Bronchial epithelial cell (primary cell): ENCODE measurements at regions not wholly inside any gene's neighbourhood (a gene's known extent, or its start where the extent isn't known, plus 50 kb on each side); places are given as distances from the start of the nearest gene placed in this dataset.

ENCODE experiments used
- DNase-seq: peaks from one replicate; pipeline ENCODE4 v3.0.0-alpha.2; 2010; ENCODE audit warnings: low read depth
- FAIRE-seq: peaks from 2 replicates; lab custom pipeline; 2011; peaks lifted over from hg19 to GRCh38; lab: Jason Lieb, UNC
- H3K27me3 ChIP-seq: 2 replicates; pipeline ENCODE4 v1.5.1; 2011; ENCODE audit warnings: low read length; ENCODE audit not compliant: control insufficient read depth, insufficient read depth
- H3K36me3 ChIP-seq: 2 replicates; pipeline ENCODE4 v1.5.1; 2011; ENCODE audit warnings: low read length; ENCODE audit not compliant: control insufficient read depth, insufficient read depth
- H3K4me3 ChIP-seq: 2 replicates; pipeline ENCODE4 v1.5.1; 2011; ENCODE audit warnings: mild to moderate bottlenecking, low read depth, low read length, control low read depth
- TF ChIP-seq, protein P1 (sequence below): IDR thresholded peaks from 2 replicates; pipeline ENCODE4 v1.5.1; 2011; ENCODE audit warnings: mild to moderate bottlenecking, moderate library complexity, low read length, control low read depth, inconsistent platforms; ENCODE audit not compliant: insufficient read depth, severe bottlenecking

DNA sequence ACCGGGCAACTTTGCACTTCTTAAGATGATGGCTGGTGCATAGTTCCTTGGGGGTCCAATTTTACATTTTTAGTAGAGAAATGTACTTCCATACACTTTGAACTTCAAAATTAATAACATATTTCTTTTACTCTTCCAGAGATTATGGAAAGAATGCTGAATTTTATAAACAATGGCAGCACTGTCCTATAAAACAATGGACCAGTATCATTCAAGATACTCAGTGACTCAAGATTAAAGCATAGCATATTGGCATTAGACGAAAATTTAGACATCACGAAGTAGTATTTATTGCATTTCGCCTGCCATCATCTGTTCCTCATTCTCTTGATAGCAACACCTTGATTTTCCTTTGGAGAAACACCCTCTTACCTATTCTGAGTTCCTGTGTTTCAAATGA lies 118.3 kb upstream of the ATF7IP start:
- no peak overlapping the region for H3K4me3 ChIP-seq
- FAIRE-seq: no peak
- TF ChIP-seq, protein P1, sequence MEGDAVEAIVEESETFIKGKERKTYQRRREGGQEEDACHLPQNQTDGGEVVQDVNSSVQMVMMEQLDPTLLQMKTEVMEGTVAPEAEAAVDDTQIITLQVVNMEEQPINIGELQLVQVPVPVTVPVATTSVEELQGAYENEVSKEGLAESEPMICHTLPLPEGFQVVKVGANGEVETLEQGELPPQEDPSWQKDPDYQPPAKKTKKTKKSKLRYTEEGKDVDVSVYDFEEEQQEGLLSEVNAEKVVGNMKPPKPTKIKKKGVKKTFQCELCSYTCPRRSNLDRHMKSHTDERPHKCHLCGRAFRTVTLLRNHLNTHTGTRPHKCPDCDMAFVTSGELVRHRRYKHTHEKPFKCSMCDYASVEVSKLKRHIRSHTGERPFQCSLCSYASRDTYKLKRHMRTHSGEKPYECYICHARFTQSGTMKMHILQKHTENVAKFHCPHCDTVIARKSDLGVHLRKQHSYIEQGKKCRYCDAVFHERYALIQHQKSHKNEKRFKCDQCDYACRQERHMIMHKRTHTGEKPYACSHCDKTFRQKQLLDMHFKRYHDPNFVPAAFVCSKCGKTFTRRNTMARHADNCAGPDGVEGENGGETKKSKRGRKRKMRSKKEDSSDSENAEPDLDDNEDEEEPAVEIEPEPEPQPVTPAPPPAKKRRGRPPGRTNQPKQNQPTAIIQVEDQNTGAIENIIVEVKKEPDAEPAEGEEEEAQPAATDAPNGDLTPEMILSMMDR: no peak
- DNase-seq: no peak
- no peaks in the 10 kb centered on the region for H3K36me3 ChIP-seq
- no peaks in the 10 kb centered on the region for H3K27me3 ChIP-seq

DNA sequence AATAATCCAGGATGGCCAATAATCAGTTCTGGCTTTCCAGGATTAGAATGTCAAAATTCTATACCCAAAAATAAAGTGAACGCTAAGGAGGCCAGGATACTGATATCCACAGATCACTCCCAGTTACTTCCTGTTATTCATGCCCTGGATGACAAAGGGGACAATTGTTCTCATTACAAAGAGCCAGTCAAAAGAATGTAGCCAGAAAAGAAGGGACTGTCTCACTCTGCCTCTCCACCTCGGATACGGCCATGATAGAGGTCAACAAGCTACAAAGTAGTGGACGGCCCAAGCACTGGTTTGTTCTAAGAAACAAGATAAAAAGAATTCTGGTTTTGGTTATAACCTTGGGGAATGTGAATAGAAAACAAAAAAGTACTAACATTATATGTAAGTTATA lies 116.1 kb upstream of the ATF7IP start:
- DNase-seq (no peak), FAIRE-seq (no peak)
- TF ChIP-seq, protein P1: no peak
- Histone ChIP-seq H3K36me3 (no peaks in the 10 kb centered on the region), H3K27me3 (no peaks in the 10 kb centered on the region), H3K4me3 (no peak overlapping the region)

DNA sequence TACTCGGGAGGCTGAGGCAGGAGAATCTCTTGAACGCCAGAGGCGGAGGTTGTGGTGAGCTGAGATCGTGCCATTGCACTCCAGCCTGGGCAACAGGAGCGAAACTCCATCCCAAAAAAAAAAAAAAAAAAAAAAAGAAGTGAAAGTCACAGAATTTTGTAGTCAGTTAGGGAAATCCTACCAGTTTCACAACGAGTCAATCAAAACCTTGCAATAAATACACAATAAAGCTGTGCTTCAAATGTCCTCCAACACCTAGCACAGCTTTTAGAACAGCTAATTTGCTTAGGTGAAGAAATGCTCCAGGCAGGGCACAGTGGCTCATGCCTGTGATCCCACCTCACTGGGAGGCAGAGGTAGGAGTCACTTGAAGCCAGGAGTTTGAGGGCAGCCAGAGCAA lies 112.8 kb upstream of the ATF7IP start:
- FAIRE-seq: no peak
- TF ChIP-seq, protein P1: no peak
- no peak overlapping the region for H3K4me3 ChIP-seq
- DNase-seq: no peak
- no peaks in the 10 kb centered on the region for H3K36me3 ChIP-seq
- no peaks in the 10 kb centered on the region for H3K27me3 ChIP-seq

DNA sequence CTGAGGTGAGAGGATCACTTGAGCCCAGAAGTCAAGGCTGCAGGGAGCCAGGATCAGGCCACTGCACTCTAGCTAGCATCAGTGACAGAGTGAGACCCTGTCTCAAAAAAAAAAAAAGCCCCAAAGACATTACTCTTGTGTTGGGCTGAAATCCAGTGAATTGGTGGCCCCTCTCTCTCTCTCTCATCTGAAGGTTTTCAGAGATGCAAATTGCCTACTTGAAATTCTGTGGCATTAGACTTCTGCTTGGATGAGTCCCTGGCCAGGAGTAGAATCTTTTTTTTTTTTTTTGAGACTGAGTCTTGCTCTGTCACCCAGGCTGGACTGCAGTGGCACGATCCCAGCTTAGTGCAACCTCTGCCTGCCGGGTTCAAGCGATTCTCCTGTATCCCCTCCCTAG lies 112.0 kb upstream of the ATF7IP start:
- TF ChIP-seq, protein P1: no peak
- DNase-seq (no peak), FAIRE-seq (no peak)
- Histone ChIP-seq H3K36me3 (no peaks in the 10 kb centered on the region), H3K27me3 (no peaks in the 10 kb centered on the region), H3K4me3 (no peak overlapping the region)

DNA sequence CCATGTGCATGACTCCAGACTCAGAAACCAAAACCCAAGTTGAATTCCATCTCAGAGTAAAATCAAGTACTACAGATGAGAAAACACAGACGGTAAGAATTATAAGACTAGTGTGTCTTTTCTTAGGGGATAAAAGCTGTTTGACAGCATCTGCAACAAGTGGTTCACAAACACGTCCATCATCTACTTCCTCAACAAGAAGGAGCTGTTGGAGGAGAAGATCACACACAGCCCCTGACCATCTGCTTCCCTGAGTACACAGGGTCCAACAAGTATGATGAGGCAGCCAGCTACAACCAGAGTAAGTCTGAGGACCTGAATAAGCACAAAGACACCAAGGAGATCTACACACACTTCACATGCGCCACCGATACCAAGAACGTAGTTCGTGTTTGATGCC lies 110.7 kb upstream of the ATF7IP start:
- no peaks in the 10 kb centered on the region for H3K36me3 ChIP-seq
- H3K4me3 ChIP-seq: no peak overlapping the region
- TF ChIP-seq, protein P1: no peak
- no peaks in the 10 kb centered on the region for H3K27me3 ChIP-seq
- DNase-seq: no peak
- no peak for FAIRE-seq

DNA sequence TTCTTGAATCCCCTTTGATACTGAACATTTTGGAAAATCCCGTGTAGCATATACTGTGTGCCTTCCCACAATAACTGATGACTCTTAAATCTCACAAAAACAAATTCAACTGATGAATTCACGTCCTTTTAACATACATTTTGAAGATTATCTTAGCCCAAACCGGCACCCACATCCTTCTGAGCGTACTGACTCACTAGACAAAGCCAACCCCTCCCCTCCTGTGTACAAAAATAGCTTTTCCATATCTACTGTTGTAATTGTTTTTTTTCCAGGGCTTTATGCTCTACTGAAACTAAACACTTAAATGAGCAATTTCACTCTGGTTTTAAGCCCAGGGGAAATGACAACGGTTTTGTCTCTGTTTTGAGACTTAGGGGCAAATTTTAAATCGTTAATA lies 109.4 kb upstream of the ATF7IP start:
- H3K36me3 ChIP-seq: no peaks in the 10 kb centered on the region
- H3K27me3 ChIP-seq: no peaks in the 10 kb centered on the region
- TF ChIP-seq, protein P1: no peak
- no peak overlapping the region for H3K4me3 ChIP-seq
- peak; percentile 19 for DNase-seq
- FAIRE-seq: no peak
